HL-60 (cell line): ENCODE measurements at regions not wholly inside any gene's neighbourhood (a gene's known extent, or its start where the extent isn't known, plus 50 kb on each side); places are given as distances from the start of the nearest gene placed in this dataset.

Experiments used
- DNase-seq, 2 experiments: peaks; one replicate each; pipeline ENCODE4 v3.0.0-alpha.2; 2010 to 2020; ENCODE audit warnings: low read depth in 1 of 2, low spot score in 1 of 2
- H3K27ac ChIP-seq: fragments of 250-450 bp; sonication (Bioruptor Pico); replicated peaks from 2 replicates; pipeline ENCODE4 v1.5.1; 2020; ENCODE audit warnings: mild to moderate bottlenecking, moderate library complexity
- H3K27me3 ChIP-seq: fragments of 250-450 bp; sonication (Bioruptor Pico); 2 replicates; pipeline ENCODE4 v1.5.1; 2021; ENCODE audit warnings: mild to moderate bottlenecking, moderate library complexity; ENCODE audit not compliant: insufficient read depth, poor library complexity, severe bottlenecking
- H3K4me3 ChIP-seq: replicated peaks from 2 replicates; pipeline ENCODE4 v1.5.1; 2011; ENCODE audit warnings: mild to moderate bottlenecking, control low read depth, low read length; ENCODE audit not compliant: insufficient read depth
- CTCF ChIP-seq: IDR thresholded peaks from one replicate; pipeline ENCODE4 v1.5.1; 2011; ENCODE audit warnings: low read length, control low read depth, inconsistent platforms; ENCODE audit not compliant: insufficient read depth
- GABPA ChIP-seq: IDR thresholded peaks from 2 replicates; pipeline ENCODE4 v1.6.1; 2012; ENCODE audit warnings: low read depth
- POLR2AphosphoS5 ChIP-seq: IDR thresholded peaks from 2 replicates; pipeline ENCODE4 v1.6.1; 2012; ENCODE audit warnings: low read depth
- REST ChIP-seq: IDR thresholded peaks from 2 replicates; pipeline ENCODE4 v1.6.1; 2012; ENCODE audit warnings: low read depth; ENCODE audit not compliant: insufficient replicate concordance
- SPI1 ChIP-seq: IDR thresholded peaks from 2 replicates; pipeline ENCODE4 v1.6.1; 2012; ENCODE audit warnings: low read depth, mild to moderate bottlenecking, borderline replicate concordance

- DNase-seq: peak in 1 of 2 experiments; percentile 12
- H3K27me3 ChIP-seq: no peaks in the 10 kb centered on the region
- TF ChIP-seq CTCF (peak; percentile 51), GABPA (no peak), SPI1 (no peak), POLR2AphosphoS5 (no peak)
- H3K4me3 ChIP-seq: no peak overlapping the region
- H3K27ac ChIP-seq: no peak overlapping the region
Observed at GRCh38 chr5:39547553-39548154, 122.9 kb upstream of the DAB2 start.

DNA sequence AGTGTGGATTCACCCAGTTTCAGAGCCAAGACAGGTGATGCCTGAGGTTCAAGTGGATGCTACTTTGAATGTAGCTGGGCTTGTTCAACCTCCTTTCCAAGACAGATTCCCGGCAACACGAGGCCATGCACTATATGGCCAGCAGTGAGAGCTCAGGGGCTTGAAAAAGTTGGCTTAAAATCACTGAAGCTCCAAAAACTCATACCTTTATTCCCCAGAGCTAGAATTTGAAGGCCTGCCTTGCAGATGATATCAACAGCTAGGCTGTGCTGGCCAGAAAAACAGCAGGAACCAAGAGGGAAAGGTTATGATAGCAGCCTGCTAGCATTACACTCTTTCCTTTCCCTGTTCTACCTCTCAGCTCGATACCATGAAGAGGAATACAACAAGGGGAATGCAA, 120.2 kb upstream of the DAB2 start:
- H3K4me3 ChIP-seq: no peak overlapping the region
- H3K27ac ChIP-seq: no peak overlapping the region
- no peaks in the 10 kb centered on the region for H3K27me3 ChIP-seq
- no peak for DNase-seq
- TF ChIP-seq POLR2AphosphoS5 (no peak), CTCF (no peak), GABPA (no peak), REST (no peak), SPI1 (no peak)

- H3K27ac ChIP-seq: no peak overlapping the region
- H3K4me3 ChIP-seq: no peak overlapping the region
- DNase-seq: no peak
- TF ChIP-seq SPI1 (no peak), GABPA (no peak), CTCF (no peak), REST (no peak), POLR2AphosphoS5 (no peak)
- no peaks in the 10 kb centered on the region for H3K27me3 ChIP-seq
Observed at GRCh38 chr5:39543335-39543734, 118.6 kb upstream of the DAB2 start.
